ENCODE measurements at regions not wholly inside any gene's neighbourhood (a gene's known extent, or its start where the extent isn't known, plus 50 kb on each side); places are given as distances from the start of the nearest gene placed in this dataset.
"Not testable (repeated sequence)": the region's sequence is repeated elsewhere in the genome, so short reads cannot be mapped to it uniquely, and the experiment has no call there.

- TF ChIP-seq CTCF (IDR thresholded peaks at IDR 0.05) (no peak), POLR2A (IDR thresholded peaks at IDR 0.05) (no peak)
- Histone ChIP-seq H3K9me3 (no peaks in the 10 kb centered on the region), H3K4me1 (no peaks in the 10 kb centered on the region), H3K27ac (no peak overlapping the region), H3K27me3 (no peaks in the 10 kb centered on the region), H3K36me3 (no peaks in the 10 kb centered on the region), H3K4me3 (no peak overlapping the region)
- 66 to 67% methylated on average over 2 of the region's 2 CpGs for WGBS, 2 donors
- intact Hi-C loops (cut with DNase I), result no loop called here
- no peak for DNase-seq
Observed at GRCh38 chr16:75818491-75818890, 92.2 kb upstream of the CPHXL start.

- intact Hi-C loops (cut with DNase I), result no loop called here
- 89 to 91% methylated on average over 6 of the region's 6 CpGs for WGBS, 2 donors
- no peak for DNase-seq
Observed at GRCh38 chr16:75820672-75821071, 94.4 kb upstream of the CPHXL start.

GRCh38 chr16:75821117-75821516 lies 94.8 kb upstream of the CPHXL start:
- no peak overlapping the region for H3K4me3 ChIP-seq
- H3K4me1 ChIP-seq, result no peaks in the 10 kb centered on the region
- no peak for DNase-seq
- H3K27me3 ChIP-seq, result no peaks in the 10 kb centered on the region
- TF ChIP-seq POLR2A (IDR thresholded peaks at IDR 0.05), result no peak
- 51 to 55% methylated on average over 3 of the region's 3 CpGs for WGBS, 2 donors
- no peaks in the 10 kb centered on the region for H3K9me3 ChIP-seq
- H3K36me3 ChIP-seq, result no peaks in the 10 kb centered on the region
- H3K27ac ChIP-seq, result no peak overlapping the region
- intact Hi-C loops (cut with DNase I), result no loop called here

More at GRCh38 chr16:75820672-75821071, 94.4 kb upstream of the CPHXL start:
- Histone ChIP-seq H3K9me3 (no peaks in the 10 kb centered on the region), H3K4me1 (no peaks in the 10 kb centered on the region), H3K27ac (no peak overlapping the region), H3K36me3 (no peaks in the 10 kb centered on the region), H3K4me3 (no peak overlapping the region), H3K27me3 (no peaks in the 10 kb centered on the region)
- TF ChIP-seq POLR2A (IDR thresholded peaks at IDR 0.05), result no peak
- TF ChIP-seq CTCF (IDR thresholded peaks at IDR 0.05), result no peak

GRCh38 chr16:75825750-75826149 lies 99.5 kb upstream of the CPHXL start:
- H3K9me3 ChIP-seq; H3K4me1 ChIP-seq; H3K4me3 ChIP-seq; H3K27me3 ChIP-seq; H3K36me3 ChIP-seq; intact Hi-C loops (cut with DNase I); DNase-seq; H3K27ac ChIP-seq: not testable (repeated sequence)
- WGBS, 2 donors, result 51 to 66% methylated on average over 6 of the region's 6 CpGs

- H3K27me3 ChIP-seq; H3K9me3 ChIP-seq; H3K4me3 ChIP-seq; DNase-seq; H3K27ac ChIP-seq; intact Hi-C loops (cut with DNase I); H3K4me1 ChIP-seq; H3K36me3 ChIP-seq: not testable (repeated sequence)
- 86 to 96% methylated on average over 7 to 9 of the region's 30 CpGs for WGBS, 2 donors
Observed at GRCh38 chr16:75827372-75828038, 101.2 kb upstream of the CPHXL start.

GRCh38 chr16:75833385-75833784 lies 107.1 kb upstream of the CPHXL start:
- H3K9me3 ChIP-seq; H3K4me1 ChIP-seq; H3K36me3 ChIP-seq; DNase-seq; intact Hi-C loops (cut with DNase I); H3K27me3 ChIP-seq; H3K27ac ChIP-seq; H3K4me3 ChIP-seq: not testable (repeated sequence)
- 79 to 82% methylated on average over 2 of the region's 2 CpGs for WGBS, 2 donors

- H3K4me3 ChIP-seq, result no peak overlapping the region
- 7 to 19% methylated on average over 2 of the region's 2 CpGs for WGBS, 2 donors
- no peaks in the 10 kb centered on the region for H3K4me1 ChIP-seq
- no peak for DNase-seq
- no peaks in the 10 kb centered on the region for H3K36me3 ChIP-seq
- H3K9me3 ChIP-seq, result no peaks in the 10 kb centered on the region
- intact Hi-C loops (cut with DNase I), result no loop called here
- H3K27me3 ChIP-seq, result no peaks in the 10 kb centered on the region
- TF ChIP-seq CTCF (IDR thresholded peaks at IDR 0.05) (no peak), POLR2A (IDR thresholded peaks at IDR 0.05) (no peak)
- no peak overlapping the region for H3K27ac ChIP-seq
Observed at GRCh38 chr16:75836347-75837010, 110.2 kb upstream of the CPHXL start.
